Mesenchymal stem cell (in vitro differentiated cells and primary cell): ENCODE measurements at regions not wholly inside any gene's neighbourhood (a gene's known extent, or its start where the extent isn't known, plus 50 kb on each side); places are given as distances from the start of the nearest gene placed in this dataset.
A peak's percentile ranks its signal among the peaks of the same experiment; 100 is the strongest.

Experiments
- DNase-seq: peaks from one replicate; pipeline ENCODE4 v3.0.0-alpha.2; 2013
- H2AFZ ChIP-seq: one replicate; pipeline ENCODE4 v1.6.1; 2013; ENCODE audit warnings: low read depth, mild to moderate bottlenecking, control low read depth, inconsistent platforms, low read length, moderate library complexity
- H2AK5ac ChIP-seq: 2 replicates; pipeline ENCODE4 v1.6.1; 2013; ENCODE audit warnings: low read length, moderate library complexity, mild to moderate bottlenecking, inconsistent platforms; ENCODE audit not compliant: severe bottlenecking
- H2BK120ac ChIP-seq: one replicate; pipeline ENCODE4 v1.6.1; 2013; ENCODE audit warnings: low read depth, mild to moderate bottlenecking, inconsistent platforms, low read length, moderate library complexity
- H2BK12ac ChIP-seq, 2 experiments: one replicate each; pipeline ENCODE4 v1.6.1; 2013; ENCODE audit warnings: inconsistent platforms in 2 of 2, low read length in 2 of 2, mild to moderate bottlenecking in 2 of 2, moderate library complexity in 2 of 2, control low read depth in 1 of 2
- H2BK15ac ChIP-seq: one replicate; pipeline ENCODE4 v1.6.1; 2013; ENCODE audit warnings: mild to moderate bottlenecking, low read depth, inconsistent platforms; ENCODE audit not compliant: poor library complexity, severe bottlenecking
- H2BK5ac ChIP-seq: 2 replicates; pipeline ENCODE4 v1.6.1; 2013; ENCODE audit warnings: low read depth, mild to moderate bottlenecking, low read length, control low read depth, inconsistent platforms; ENCODE audit not compliant: poor library complexity, severe bottlenecking
- H3K14ac ChIP-seq, 2 experiments: one replicate each; pipeline ENCODE4 v1.6.1; 2013; ENCODE audit warnings: inconsistent platforms in 2 of 2, low read length in 2 of 2, control low read depth in 1 of 2, mild to moderate bottlenecking in 1 of 2, moderate library complexity in 1 of 2
- H3K18ac ChIP-seq, 2 experiments: one replicate each; pipeline ENCODE4 v1.6.1; 2013; ENCODE audit warnings: inconsistent platforms in 2 of 2, low read length in 2 of 2, control low read depth in 1 of 2, low read depth in 1 of 2, mild to moderate bottlenecking in 1 of 2
- H3K23ac ChIP-seq, 2 experiments: one replicate each; pipeline ENCODE4 v1.6.1; 2013; ENCODE audit warnings: inconsistent platforms in 2 of 2, low read length in 2 of 2, mild to moderate bottlenecking in 2 of 2, moderate library complexity in 2 of 2, control low read depth in 1 of 2
- H3K27ac ChIP-seq: 2 replicates; pipeline ENCODE4 v1.5.1; 2013; ENCODE audit warnings: mild to moderate bottlenecking, moderate library complexity, low read length, control low read depth, inconsistent platforms; ENCODE audit not compliant: poor library complexity, severe bottlenecking
- H3K27me3 ChIP-seq, 2 experiments: 2 replicates each; pipeline versions ENCODE4 v1.6.1 to v1.7.0; 2013; ENCODE audit warnings: low read length in 2 of 2, mild to moderate bottlenecking in 2 of 2, moderate library complexity in 2 of 2, control low read depth in 1 of 2, inconsistent platforms in 1 of 2; ENCODE audit not compliant: control insufficient read depth in 1 of 2, insufficient read depth in 1 of 2
- H3K36me3 ChIP-seq, 2 experiments: 2 replicates each; pipeline versions ENCODE4 v1.6.1 to v1.7.0; 2013; ENCODE audit warnings: low read length in 2 of 2, control low read depth in 1 of 2, inconsistent platforms in 1 of 2, low read depth in 1 of 2, mild to moderate bottlenecking in 1 of 2; ENCODE audit not compliant: insufficient read depth in 2 of 2, control insufficient read depth in 1 of 2
- H3K4ac ChIP-seq, 2 experiments: one replicate each; pipeline ENCODE4 v1.6.1; 2013; ENCODE audit warnings: inconsistent platforms in 2 of 2, low read length in 2 of 2, mild to moderate bottlenecking in 2 of 2, moderate library complexity in 2 of 2, control low read depth in 1 of 2, low read depth in 1 of 2
- H3K4me1 ChIP-seq: 2 replicates; pipeline ENCODE4 v1.6.1; 2013; ENCODE audit warnings: low read depth, low read length, control low read depth; ENCODE audit not compliant: control insufficient read depth, insufficient read depth
- H3K4me2 ChIP-seq: 2 replicates; pipeline ENCODE4 v1.6.1; 2013; ENCODE audit warnings: low read length, mild to moderate bottlenecking, inconsistent platforms; ENCODE audit not compliant: poor library complexity, severe bottlenecking
- H3K4me3 ChIP-seq, 2 experiments: 2 replicates each; pipeline versions ENCODE4 v1.5.1 to v1.7.0; 2013; ENCODE audit warnings: low read length in 2 of 2, mild to moderate bottlenecking in 2 of 2, control low read depth in 1 of 2, low read depth in 1 of 2; ENCODE audit not compliant: insufficient read depth in 1 of 2
- H3K79me1 ChIP-seq: replicated peaks from 2 replicates; pipeline ENCODE4 v1.6.1; 2013; ENCODE audit warnings: mild to moderate bottlenecking, control low read depth, low read length, inconsistent platforms; ENCODE audit not compliant: poor library complexity, severe bottlenecking
- H3K9ac ChIP-seq: 2 replicates; pipeline ENCODE4 v1.7.0; 2013; ENCODE audit warnings: mild to moderate bottlenecking, low read length, moderate library complexity
- H3K9me3 ChIP-seq: 2 replicates; pipeline ENCODE4 v1.7.0; 2013; ENCODE audit warnings: mild to moderate bottlenecking, low read length; ENCODE audit not compliant: control insufficient read depth
- H4K8ac ChIP-seq: one replicate; pipeline ENCODE4 v1.6.1; 2013; ENCODE audit warnings: inconsistent platforms, mild to moderate bottlenecking, low read length, moderate library complexity
- H4K91ac ChIP-seq: one replicate; pipeline ENCODE4 v1.6.1; 2013; ENCODE audit warnings: mild to moderate bottlenecking, low read length, inconsistent platforms
- WGBS: methylation state at CpG from one replicate; pipeline ENCODE4 v1.1.7; 2013; ENCODE audit warnings: mixed read lengths; 5-methylcytosine and 5-hydroxymethylcytosine counted together

DNA sequence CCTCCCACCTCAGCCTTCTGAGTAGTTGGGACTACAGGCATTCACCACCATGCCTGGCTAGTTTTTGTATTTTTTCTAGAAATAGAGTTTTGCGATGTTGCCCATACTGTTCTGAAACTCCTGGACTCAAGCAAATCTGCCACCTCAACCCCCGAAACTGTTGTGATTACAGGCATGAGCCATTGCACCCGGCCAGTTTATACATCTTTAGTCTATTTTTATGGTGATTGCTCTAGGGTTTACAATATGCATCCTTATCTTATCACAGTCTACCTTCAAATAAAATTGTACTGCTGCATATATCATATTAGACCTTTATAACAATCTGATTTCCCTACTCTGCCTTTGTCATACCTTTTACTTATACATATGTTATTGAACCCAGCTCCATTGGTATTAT, 56.9 kb downstream of the SOWAHB start:
- H3K4me2 ChIP-seq, result no peak overlapping the region
- no peak overlapping the region for H4K91ac ChIP-seq
- no peak overlapping the region for H4K8ac ChIP-seq
- no peak overlapping the region for H3K27ac ChIP-seq
- H3K9ac ChIP-seq, result no peak overlapping the region
- no peak overlapping the region for H2AK5ac ChIP-seq
- H3K4me3 ChIP-seq, result no peak overlapping the region
- no peak overlapping the region for H3K18ac ChIP-seq
- H3K4me1 ChIP-seq, result no peaks in the 10 kb centered on the region
- H2BK120ac ChIP-seq, result no peak overlapping the region
- H2BK15ac ChIP-seq, result no peak overlapping the region
- no CpG with 5 or more reads among the region's 3 CpGs for WGBS
- no peak overlapping the region for H2BK12ac ChIP-seq
- H2AFZ ChIP-seq, result no peak overlapping the region
- H3K36me3 ChIP-seq, result no peaks in the 10 kb centered on the region
- H3K23ac ChIP-seq, result no peak overlapping the region
- no peaks in the 10 kb centered on the region for H3K9me3 ChIP-seq
- H3K14ac ChIP-seq, result no peak overlapping the region
- H3K4ac ChIP-seq, result no peak overlapping the region
- no peaks in the 10 kb centered on the region for H3K79me1 ChIP-seq
- DNase-seq, result no peak
- no peak overlapping the region for H2BK5ac ChIP-seq
- H3K27me3 ChIP-seq, result peaks cover 0 to 6% of the 10 kb centered on the region in 2 experiments

DNA sequence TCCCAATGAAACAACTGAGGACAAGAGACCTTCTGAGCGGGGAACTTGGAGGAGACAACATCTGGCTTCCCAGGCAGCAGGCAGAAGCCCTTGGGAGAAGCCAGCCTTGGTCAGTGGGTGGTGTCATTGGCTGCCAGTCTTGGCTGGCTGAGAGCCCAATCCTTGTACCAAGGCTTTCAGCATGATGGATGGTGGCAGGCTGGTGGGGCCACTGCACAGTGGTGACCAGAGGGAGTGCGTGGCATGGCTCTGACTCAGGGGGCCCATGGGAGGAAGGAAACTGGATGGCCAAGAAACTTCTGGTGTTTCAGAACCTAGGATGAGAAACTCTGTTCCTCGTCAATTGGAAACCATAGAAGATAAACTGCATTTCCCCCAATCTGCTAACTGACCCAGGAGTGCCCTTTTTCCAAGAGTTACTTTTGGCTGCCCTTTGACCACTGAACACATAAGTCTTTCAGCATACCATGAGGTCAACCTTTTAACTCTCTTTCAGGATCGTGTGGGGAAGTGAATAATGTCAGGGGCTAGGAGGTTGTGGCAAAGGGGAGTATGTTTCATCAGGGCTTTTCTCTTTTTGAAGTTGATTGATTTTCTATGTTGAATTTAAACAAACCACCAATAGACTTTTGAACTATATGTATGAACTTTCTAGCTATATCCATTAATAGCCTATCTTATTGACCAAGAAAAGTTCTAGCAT, 60.9 kb downstream of the SOWAHB start:
- no peak overlapping the region for H3K9ac ChIP-seq
- DNase-seq, result peak; percentile 17
- H4K8ac ChIP-seq, result no peak overlapping the region
- no peaks in the 10 kb centered on the region for H3K79me1 ChIP-seq
- H2BK12ac ChIP-seq, result peak overlapping the region in 1 of 2 experiments; percentile 67
- H2BK15ac ChIP-seq, result no peak overlapping the region
- no peak overlapping the region for H2AFZ ChIP-seq
- no peaks in the 10 kb centered on the region for H3K9me3 ChIP-seq
- H3K27me3 ChIP-seq, result no peaks in the 10 kb centered on the region
- H3K4me2 ChIP-seq, result no peak overlapping the region
- H3K23ac ChIP-seq, result peak overlapping the region in 1 of 2 experiments; percentile 47
- no peak overlapping the region for H2AK5ac ChIP-seq
- peak overlapping the region in 1 of 2 experiments; percentile 24 for H3K4ac ChIP-seq
- H2BK120ac ChIP-seq, result no peak overlapping the region
- WGBS, result 22% methylated on average over 3 of the region's 4 CpGs
- H3K14ac ChIP-seq, result peak overlapping the region in 1 of 2 experiments; percentile 69
- H3K4me3 ChIP-seq, result no peak overlapping the region
- H3K27ac ChIP-seq, result no peak overlapping the region
- no peaks in the 10 kb centered on the region for H3K36me3 ChIP-seq
- no peak overlapping the region for H2BK5ac ChIP-seq
- H3K18ac ChIP-seq, result peak overlapping the region in 1 of 2 experiments; percentile 14
- H3K4me1 ChIP-seq, result peaks cover 2% of the 10 kb centered on the region
- H4K91ac ChIP-seq, result no peak overlapping the region
